Testis (tissue), 2 donors: ENCODE measurements at regions not wholly inside any gene's neighbourhood (a gene's known extent, or its start where the extent isn't known, plus 50 kb on each side); places are given as distances from the start of the nearest gene placed in this dataset.

Source experiments
- DNase-seq: peaks from one replicate; pipeline ENCODE4 v3.0.0-alpha.2; 2019
- H3K27ac ChIP-seq, 2 donors: fragments of 200-600 bp; sonication (generic); one replicate each; pipeline ENCODE4 v1.5.1; 2019
- H3K27me3 ChIP-seq: fragments of 200-600 bp; sonication (generic); one replicate; pipeline ENCODE4 v1.5.1; 2019
- H3K36me3 ChIP-seq: fragments of 200-600 bp; sonication (generic); one replicate; pipeline ENCODE4 v1.5.1; 2017; ENCODE audit warnings: low read depth; ENCODE audit errors: missing control alignments
- H3K4me1 ChIP-seq: fragments of 200-600 bp; sonication (generic); one replicate; pipeline ENCODE4 v1.5.1; 2019
- H3K4me3 ChIP-seq, 2 donors: fragments of 200-600 bp; sonication (generic); one replicate each; pipeline ENCODE4 v1.5.1; 2017 to 2019
- H3K9me3 ChIP-seq: fragments of 200-600 bp; sonication (generic); one replicate; pipeline ENCODE4 v1.5.1; 2017
- POLR2A ChIP-seq: fragments of 450-650 bp; IDR thresholded peaks from one replicate; pipeline ENCODE4 v1.6.1; 2017; ENCODE audit warnings: antibody characterized with exemption, mild to moderate bottlenecking, moderate library complexity
- WGBS, 2 donors: methylation state at CpG; one replicate each; pipeline ENCODE4 v1.1.5; 2018; 5-methylcytosine and 5-hydroxymethylcytosine counted together
- intact Hi-C: fragments of 100-400 bp; cut with DNase I; formaldehyde crosslinking; loops from one replicate; pipeline ENCODE4 v1.15.1; 2023; ENCODE audit warnings: low total_unique reads
- TF ChIP-seq, protein P1 (sequence below), 3 experiments: fragments of 450-650 bp in 2 of 3; fragments of 200-600 bp in 1 of 3; sonication (generic) in 1 of 3; IDR thresholded peaks; one replicate each; pipeline ENCODE4 v1.5.1; 2016 to 2019; ENCODE audit warnings: antibody characterized with exemption in 3 of 3, mild to moderate bottlenecking in 2 of 3, moderate library complexity in 1 of 3

DNA sequence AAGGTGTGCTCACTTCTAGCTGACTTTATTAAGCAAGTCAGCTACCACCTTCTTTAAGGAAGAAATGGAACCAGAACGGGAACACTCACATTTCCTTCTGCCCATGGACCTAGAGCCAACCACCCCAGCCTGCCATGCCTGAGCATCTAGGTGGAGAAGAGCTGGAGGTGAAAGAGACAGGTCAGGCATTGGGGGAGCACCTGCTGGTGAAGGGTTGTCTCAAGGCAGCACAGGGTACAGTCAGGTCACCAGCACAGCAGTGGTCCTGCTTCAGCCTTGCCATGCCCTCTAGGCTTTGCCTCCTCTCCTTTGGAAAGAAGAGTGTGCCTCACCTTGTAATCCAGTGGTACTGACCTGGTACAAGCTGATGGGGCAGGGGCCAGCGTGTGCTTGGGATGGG is 107.9 kb downstream of the KCNF1 start:
- intact Hi-C loops, result no loop called here
- TF ChIP-seq POLR2A, result no peak
- TF ChIP-seq, protein P1, sequence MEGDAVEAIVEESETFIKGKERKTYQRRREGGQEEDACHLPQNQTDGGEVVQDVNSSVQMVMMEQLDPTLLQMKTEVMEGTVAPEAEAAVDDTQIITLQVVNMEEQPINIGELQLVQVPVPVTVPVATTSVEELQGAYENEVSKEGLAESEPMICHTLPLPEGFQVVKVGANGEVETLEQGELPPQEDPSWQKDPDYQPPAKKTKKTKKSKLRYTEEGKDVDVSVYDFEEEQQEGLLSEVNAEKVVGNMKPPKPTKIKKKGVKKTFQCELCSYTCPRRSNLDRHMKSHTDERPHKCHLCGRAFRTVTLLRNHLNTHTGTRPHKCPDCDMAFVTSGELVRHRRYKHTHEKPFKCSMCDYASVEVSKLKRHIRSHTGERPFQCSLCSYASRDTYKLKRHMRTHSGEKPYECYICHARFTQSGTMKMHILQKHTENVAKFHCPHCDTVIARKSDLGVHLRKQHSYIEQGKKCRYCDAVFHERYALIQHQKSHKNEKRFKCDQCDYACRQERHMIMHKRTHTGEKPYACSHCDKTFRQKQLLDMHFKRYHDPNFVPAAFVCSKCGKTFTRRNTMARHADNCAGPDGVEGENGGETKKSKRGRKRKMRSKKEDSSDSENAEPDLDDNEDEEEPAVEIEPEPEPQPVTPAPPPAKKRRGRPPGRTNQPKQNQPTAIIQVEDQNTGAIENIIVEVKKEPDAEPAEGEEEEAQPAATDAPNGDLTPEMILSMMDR (IDR thresholded peaks at IDR 0.05), result no peak
- Histone ChIP-seq H3K27me3 (no peaks in the 10 kb centered on the region), H3K9me3 (no peaks in the 10 kb centered on the region), H3K4me1 (no peaks in the 10 kb centered on the region), H3K27ac (no peak overlapping the region), H3K36me3 (no peaks in the 10 kb centered on the region), H3K4me3 (no peak overlapping the region)
- no peak for DNase-seq
- 95 to 97% methylated on average over 2 of the region's 2 CpGs for WGBS, 2 donors

DNA sequence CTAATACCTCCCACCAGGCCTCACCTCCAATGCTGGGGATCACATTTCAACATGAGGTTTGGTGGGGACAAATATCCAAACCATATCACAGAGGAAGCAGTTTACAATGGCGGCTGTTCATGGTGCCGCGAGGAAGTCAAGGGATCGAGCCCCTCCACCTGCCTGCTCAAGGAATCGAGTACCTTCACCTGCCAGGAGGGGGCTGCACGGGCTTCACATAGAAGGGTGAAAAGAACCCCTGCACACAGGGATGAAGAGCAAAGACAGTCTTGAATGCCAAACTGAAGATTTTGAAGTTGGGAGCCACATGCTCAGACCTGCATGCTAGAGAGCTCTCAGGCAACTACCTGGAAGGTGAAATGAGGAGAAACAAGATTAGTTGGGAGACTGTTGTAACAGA is 110.3 kb downstream of the KCNF1 start:
- H3K27me3 ChIP-seq, result no peaks in the 10 kb centered on the region
- H3K36me3 ChIP-seq, result no peaks in the 10 kb centered on the region
- TF ChIP-seq, protein P1 (IDR thresholded peaks at IDR 0.05), result no peak
- no peak for TF ChIP-seq POLR2A
- H3K4me3 ChIP-seq, result no peak overlapping the region
- H3K27ac ChIP-seq, result no peak overlapping the region
- H3K9me3 ChIP-seq, result no peaks in the 10 kb centered on the region
- WGBS, 2 donors, result 90% methylated on average over 6 of the region's 6 CpGs; no CpG with 5 or more reads in 1 of the 2 donors
- intact Hi-C loops, result no loop called here
- H3K4me1 ChIP-seq, result no peaks in the 10 kb centered on the region
- DNase-seq, result no peak

DNA sequence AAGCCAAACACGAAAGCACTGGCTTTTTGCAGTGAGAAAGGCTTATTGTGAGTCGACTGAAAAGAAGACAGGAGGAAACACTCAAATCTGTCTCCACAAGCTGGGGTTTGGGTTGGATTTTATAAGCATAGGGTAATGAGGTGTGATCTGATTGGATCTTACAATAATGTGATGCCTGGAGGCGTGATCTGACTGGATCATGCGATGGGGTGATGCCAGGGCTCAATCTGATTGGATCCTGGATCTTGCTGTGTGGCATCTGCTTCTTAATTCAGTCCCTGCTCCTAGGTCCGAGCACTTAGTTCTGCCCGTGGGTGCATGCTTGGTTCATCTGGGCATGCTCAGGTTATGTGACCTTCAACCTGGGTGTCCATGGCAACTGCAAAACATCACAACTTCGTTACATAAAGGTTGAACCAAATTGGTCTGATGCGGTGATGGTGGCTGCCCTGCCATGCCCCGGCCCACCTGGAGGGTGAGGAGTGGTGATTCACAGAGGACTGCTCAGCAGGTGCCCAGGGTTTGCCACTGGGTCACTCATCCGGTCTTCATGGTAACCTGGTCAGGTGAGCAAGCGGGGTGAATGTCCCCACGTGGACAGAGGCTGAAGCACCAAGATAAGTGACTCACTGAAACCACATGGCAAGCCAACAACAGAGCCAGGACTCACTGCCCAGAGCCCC is 111.0 kb downstream of the KCNF1 start:
- no peaks in the 10 kb centered on the region for H3K4me1 ChIP-seq
- WGBS, 2 donors, result 90 to 92% methylated on average over 7 to 12 of the region's 12 CpGs

DNA sequence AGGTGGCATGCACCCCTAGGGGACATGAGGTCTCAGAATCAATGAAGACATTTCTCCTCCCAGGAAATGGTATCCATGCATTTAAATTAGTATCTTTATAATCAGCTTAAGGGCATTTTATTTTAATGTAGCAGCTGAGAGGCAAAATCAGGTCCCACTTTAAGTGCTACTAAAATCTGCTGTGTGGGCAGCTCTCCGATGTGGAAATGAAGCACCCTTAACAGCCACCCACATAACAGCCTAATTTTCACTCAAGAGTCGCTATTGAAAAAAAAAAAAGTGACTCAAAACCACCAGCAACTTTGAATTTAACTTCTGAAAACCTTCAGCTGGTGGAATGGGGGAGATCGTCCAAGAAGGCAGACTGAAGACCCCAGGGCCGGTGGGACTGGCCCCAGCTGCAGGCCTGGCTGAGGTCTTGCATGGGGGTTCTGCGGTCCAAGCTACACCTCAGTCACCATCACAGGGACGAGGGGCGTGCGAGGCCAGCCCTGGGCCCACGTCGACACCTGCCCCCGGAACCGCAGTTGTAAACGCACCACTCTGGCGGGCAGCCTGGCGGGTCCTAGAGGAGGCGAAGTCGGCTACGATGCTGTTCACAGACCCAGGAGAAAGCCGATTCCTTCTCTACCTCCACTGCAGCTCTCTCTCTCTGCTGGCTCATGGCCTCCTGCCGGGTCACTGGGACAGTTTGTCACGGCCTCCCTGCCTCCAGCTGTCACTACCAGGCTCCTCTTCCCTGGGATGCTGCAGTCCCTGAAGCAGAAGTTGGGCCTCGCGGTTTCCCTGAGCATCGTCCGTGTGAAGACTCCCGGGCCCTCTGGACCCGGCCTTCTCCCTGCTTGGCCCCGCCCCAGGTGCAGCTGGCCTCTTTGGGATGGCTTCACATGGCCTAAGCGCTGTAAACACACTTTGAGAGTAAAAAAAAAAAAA is 111.9 kb downstream of the KCNF1 start:
- WGBS, 2 donors, result 58% methylated on average over 29 of the region's 29 CpGs

More for the DNA sequence above, 111.0 kb downstream of the KCNF1 start:
- TF ChIP-seq, protein P1 (IDR thresholded peaks at IDR 0.05), result no peak
- no peak for TF ChIP-seq POLR2A
- no peak overlapping the region for H3K27ac ChIP-seq
- no peak overlapping the region for H3K4me3 ChIP-seq
- no peak for DNase-seq
- intact Hi-C loops, result no loop called here
- no peaks in the 10 kb centered on the region for H3K27me3 ChIP-seq
- no peaks in the 10 kb centered on the region for H3K9me3 ChIP-seq
- no peaks in the 10 kb centered on the region for H3K36me3 ChIP-seq

More for the DNA sequence above, 111.9 kb downstream of the KCNF1 start:
- intact Hi-C loops, result no loop called here
- TF ChIP-seq, protein P1 (IDR thresholded peaks at IDR 0.05), result no peak
- TF ChIP-seq POLR2A, result no peak
- no peaks in the 10 kb centered on the region for H3K36me3 ChIP-seq
- no peaks in the 10 kb centered on the region for H3K27me3 ChIP-seq
- no peaks in the 10 kb centered on the region for H3K9me3 ChIP-seq
- DNase-seq, result no peak
- no peaks in the 10 kb centered on the region for H3K4me1 ChIP-seq
- H3K4me3 ChIP-seq, result no peak overlapping the region
- H3K27ac ChIP-seq, result no peak overlapping the region
